ENCODE measurements at regions not wholly inside any gene's neighbourhood (a gene's known extent, or its start where the extent isn't known, plus 50 kb on each side); places are given as distances from the start of the nearest gene placed in this dataset.

DNA sequence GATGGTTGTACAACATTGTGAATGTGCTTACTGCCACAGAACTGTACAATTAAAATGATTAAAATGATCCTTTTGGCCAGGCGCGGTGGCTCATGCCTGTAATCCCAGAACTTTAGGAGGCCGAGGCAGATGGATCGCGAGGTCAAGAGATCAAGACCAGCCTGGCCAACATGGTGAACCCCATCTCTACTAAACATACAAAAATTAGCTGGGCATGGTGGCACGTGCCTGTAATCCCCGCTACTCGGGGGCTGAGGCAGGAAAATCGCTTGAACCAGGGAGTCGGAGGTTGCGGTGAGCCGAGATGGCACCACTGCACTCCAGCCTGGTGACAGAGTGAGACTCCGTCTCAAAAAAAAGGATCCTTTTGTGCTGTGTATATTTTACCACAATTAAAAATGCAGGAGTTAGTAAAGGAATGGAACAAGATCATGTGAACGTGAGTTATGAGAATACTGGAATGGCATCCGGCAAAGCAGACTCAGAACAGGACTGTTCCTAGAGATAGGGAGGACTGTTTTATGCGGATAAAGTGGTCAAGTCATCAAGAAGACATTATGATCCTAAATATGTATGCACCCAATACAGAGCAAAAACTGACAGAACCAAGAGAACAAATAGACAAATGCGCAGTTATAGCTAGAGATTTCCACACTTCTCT, 58.0 kb upstream of the CLDN5 start:
- TF ChIP-seq, protein P1, sequence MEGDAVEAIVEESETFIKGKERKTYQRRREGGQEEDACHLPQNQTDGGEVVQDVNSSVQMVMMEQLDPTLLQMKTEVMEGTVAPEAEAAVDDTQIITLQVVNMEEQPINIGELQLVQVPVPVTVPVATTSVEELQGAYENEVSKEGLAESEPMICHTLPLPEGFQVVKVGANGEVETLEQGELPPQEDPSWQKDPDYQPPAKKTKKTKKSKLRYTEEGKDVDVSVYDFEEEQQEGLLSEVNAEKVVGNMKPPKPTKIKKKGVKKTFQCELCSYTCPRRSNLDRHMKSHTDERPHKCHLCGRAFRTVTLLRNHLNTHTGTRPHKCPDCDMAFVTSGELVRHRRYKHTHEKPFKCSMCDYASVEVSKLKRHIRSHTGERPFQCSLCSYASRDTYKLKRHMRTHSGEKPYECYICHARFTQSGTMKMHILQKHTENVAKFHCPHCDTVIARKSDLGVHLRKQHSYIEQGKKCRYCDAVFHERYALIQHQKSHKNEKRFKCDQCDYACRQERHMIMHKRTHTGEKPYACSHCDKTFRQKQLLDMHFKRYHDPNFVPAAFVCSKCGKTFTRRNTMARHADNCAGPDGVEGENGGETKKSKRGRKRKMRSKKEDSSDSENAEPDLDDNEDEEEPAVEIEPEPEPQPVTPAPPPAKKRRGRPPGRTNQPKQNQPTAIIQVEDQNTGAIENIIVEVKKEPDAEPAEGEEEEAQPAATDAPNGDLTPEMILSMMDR (IDR thresholded peaks at IDR 0.05), result no peak
- TF ChIP-seq POLR2A (IDR thresholded peaks at IDR 0.05), result no peak
